ENCODE measurements at regions not wholly inside any gene's neighbourhood (a gene's known extent, or its start where the extent isn't known, plus 50 kb on each side); places are given as distances from the start of the nearest gene placed in this dataset.

DNA sequence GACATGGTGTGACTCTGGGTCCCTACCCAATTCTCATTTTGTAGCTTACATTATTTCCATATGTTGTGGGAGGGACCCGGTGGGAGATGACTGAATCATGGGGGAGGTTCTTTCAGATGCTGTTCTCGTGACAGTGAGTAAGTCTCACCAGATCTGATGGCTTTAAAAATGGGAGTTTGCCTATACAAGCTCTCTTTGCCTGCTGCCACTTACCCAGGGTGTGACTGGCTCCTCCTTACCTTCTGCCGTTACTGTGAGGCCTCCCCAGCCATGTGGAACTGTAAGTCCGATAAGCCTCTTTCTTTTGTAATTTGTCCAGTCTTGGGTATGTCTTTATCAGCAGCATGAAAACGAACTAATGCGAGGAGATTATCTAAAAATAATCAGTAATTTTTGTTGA is 1683.2 kb upstream of the SLC39A10 start (continued):
- TF ChIP-seq TAF7 (optimal IDR thresholded peaks at IDR 0.05; ENCODE audit: borderline replicate concordance, low read depth, low read length) (no peak), SUZ12 (IDR thresholded peaks at IDR 0.05; ENCODE audit: low read length) (no peak), RAD21 (IDR thresholded peaks at IDR 0.05 in 1 of 2, conservative IDR thresholded peaks at IDR 0.05 in 1 of 2; ENCODE audit: low read depth in 2 of 2, low read length in 2 of 2) (no peak), ASH2L (IDR thresholded peaks at IDR 0.05; ENCODE audit: low read length) (no peak), ZNF274 (IDR thresholded peaks at IDR 0.05; ENCODE audit: borderline replicate concordance, extremely low read depth, low read length) (no peak), RBBP5 (IDR thresholded peaks at IDR 0.05; ENCODE audit: borderline replicate concordance, low read depth, low read length) (no peak), USF2 (IDR thresholded peaks at IDR 0.05; ENCODE audit: low read length) (no peak)
- TF ChIP-seq, protein P1, sequence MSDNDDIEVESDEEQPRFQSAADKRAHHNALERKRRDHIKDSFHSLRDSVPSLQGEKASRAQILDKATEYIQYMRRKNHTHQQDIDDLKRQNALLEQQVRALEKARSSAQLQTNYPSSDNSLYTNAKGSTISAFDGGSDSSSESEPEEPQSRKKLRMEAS (IDR thresholded peaks at IDR 0.05): no peak
